Right atrium auricular region (tissue), 2 donors: ENCODE measurements at regions not wholly inside any gene's neighbourhood (a gene's known extent, or its start where the extent isn't known, plus 50 kb on each side); places are given as distances from the start of the nearest gene placed in this dataset.

Source experiments
- DNase-seq: peaks from one replicate; pipeline ENCODE4 v3.0.0-alpha.2; 2019; ENCODE audit warnings: low spot score
- H3K27ac ChIP-seq, 2 donors: fragments of 200-600 bp; sonication (generic); 1 replicate in 1 of 2; 2 replicates in 1 of 2; pipeline ENCODE4 v1.5.1; 2016 to 2019
- H3K27me3 ChIP-seq, 2 donors: fragments of 200-600 bp; sonication (generic); one replicate each; pipeline versions ENCODE4 v1.5.1 to v1.6.0; 2017 to 2019
- H3K36me3 ChIP-seq: fragments of 200-600 bp; sonication (generic); one replicate; pipeline ENCODE4 v1.5.1; 2016
- H3K4me1 ChIP-seq, 2 donors: fragments of 200-600 bp; sonication (generic); one replicate each; pipeline versions ENCODE4 v1.5.1 to v1.6.0; 2017 to 2019
- H3K4me3 ChIP-seq, 2 donors: fragments of 200-600 bp; sonication (generic); 1 replicate in 1 of 2; 2 replicates in 1 of 2; pipeline ENCODE4 v1.5.1; 2017 to 2019; ENCODE audit warnings: mild to moderate bottlenecking in 1 of 2, moderate library complexity in 1 of 2
- H3K9me3 ChIP-seq, 2 donors: fragments of 200-600 bp; sonication (generic); one replicate each; pipeline ENCODE4 v1.5.1; 2019
- CTCF ChIP-seq, 2 donors: fragments of 200-600 bp; sonication (generic); IDR thresholded peaks; one replicate each; pipeline ENCODE4 v1.5.1; 2019; ENCODE audit warnings: antibody characterized with exemption in 2 of 2

GRCh38 chr2:144705328-144706245 is 185.7 kb upstream of the ZEB2 start:
- H3K27ac ChIP-seq, result no peak overlapping the region
- H3K4me1 ChIP-seq, result no peaks in the 10 kb centered on the region
- no peaks in the 10 kb centered on the region for H3K9me3 ChIP-seq
- no peak for TF ChIP-seq CTCF (IDR thresholded peaks at IDR 0.05)
- H3K4me3 ChIP-seq, result no peak overlapping the region
- H3K36me3 ChIP-seq, result no peaks in the 10 kb centered on the region
- no peaks in the 10 kb centered on the region for H3K27me3 ChIP-seq
- no peak for DNase-seq

- Histone ChIP-seq H3K27ac (no peak overlapping the region), H3K4me3 (no peak overlapping the region), H3K36me3 (no peaks in the 10 kb centered on the region), H3K4me1 (no peaks in the 10 kb centered on the region), H3K27me3 (no peaks in the 10 kb centered on the region), H3K9me3 (no peaks in the 10 kb centered on the region)
- DNase-seq, result no peak
- TF ChIP-seq CTCF (IDR thresholded peaks at IDR 0.05), result no peak
Observed at GRCh38 chr2:144704709-144705095, 184.8 kb upstream of the ZEB2 start.

- H3K27ac ChIP-seq, result no peak overlapping the region
- H3K27me3 ChIP-seq, result no peaks in the 10 kb centered on the region
- no peak for TF ChIP-seq CTCF (IDR thresholded peaks at IDR 0.05)
- H3K9me3 ChIP-seq, result no peaks in the 10 kb centered on the region
- peak; percentile 72 for DNase-seq
- H3K36me3 ChIP-seq, result no peaks in the 10 kb centered on the region
- H3K4me3 ChIP-seq, result no peak overlapping the region
- H3K4me1 ChIP-seq, result no peaks in the 10 kb centered on the region
Observed at GRCh38 chr2:144703852-144704708, 184.2 kb upstream of the ZEB2 start.

GRCh38 chr2:144702051-144702450 is 182.1 kb upstream of the ZEB2 start:
- peak overlapping the region in 1 of 2 donors; percentile 3 for H3K27ac ChIP-seq
- DNase-seq, result no peak

GRCh38 chr2:144701259-144701658 is 181.3 kb upstream of the ZEB2 start:
- no peak for TF ChIP-seq CTCF (IDR thresholded peaks at IDR 0.05)
- H3K4me3 ChIP-seq, result no peak overlapping the region
- no peaks in the 10 kb centered on the region for H3K4me1 ChIP-seq
- no peak overlapping the region for H3K27ac ChIP-seq
- no peaks in the 10 kb centered on the region for H3K9me3 ChIP-seq
- H3K36me3 ChIP-seq, result no peaks in the 10 kb centered on the region
- no peaks in the 10 kb centered on the region for H3K27me3 ChIP-seq
- no peak for DNase-seq

More at GRCh38 chr2:144702051-144702450, 182.1 kb upstream of the ZEB2 start:
- Histone ChIP-seq H3K4me1 (no peaks in the 10 kb centered on the region), H3K9me3 (no peaks in the 10 kb centered on the region), H3K4me3 (no peak overlapping the region), H3K27me3 (no peaks in the 10 kb centered on the region), H3K36me3 (no peaks in the 10 kb centered on the region)
- no peak for TF ChIP-seq CTCF (IDR thresholded peaks at IDR 0.05)
